ENCODE measurements at regions not wholly inside any gene's neighbourhood (a gene's known extent, or its start where the extent isn't known, plus 50 kb on each side); places are given as distances from the start of the nearest gene placed in this dataset.
A peak's percentile ranks its signal among the peaks of the same experiment; 100 is the strongest.

GRCh38 chr13:75050419-75051046, 431.4 kb downstream of the TBC1D4 start:
- DNase-seq (ENCODE audit: low spot score): no peak

DNA sequence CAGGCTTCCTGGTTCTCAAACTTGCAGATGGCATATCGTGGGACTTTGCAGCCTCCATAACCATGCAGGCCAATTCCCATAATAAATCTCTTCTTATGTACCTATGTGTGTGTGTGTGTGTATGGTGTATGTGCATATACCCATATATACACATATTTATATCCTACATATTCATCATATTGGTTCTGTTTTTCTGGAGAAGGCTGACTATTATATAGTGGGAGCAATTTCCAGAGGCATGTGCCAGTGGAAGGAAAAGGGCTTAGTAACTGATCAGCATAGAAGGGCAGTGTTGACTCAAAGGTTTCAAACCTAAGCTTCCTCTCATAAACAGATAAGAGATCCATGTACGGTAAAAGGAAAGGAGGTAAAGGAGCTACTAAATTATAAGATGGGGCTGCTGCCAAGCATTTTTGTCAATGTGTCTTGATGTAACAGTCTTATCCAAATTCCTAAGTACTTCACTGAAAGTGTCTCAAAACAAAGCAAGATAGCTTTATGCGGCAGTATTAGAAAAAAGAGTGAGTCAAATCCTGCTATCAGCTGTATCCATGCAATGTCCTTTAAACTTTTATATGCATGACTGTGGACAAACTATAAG, 432.1 kb downstream of the TBC1D4 start:
- no peak for DNase-seq (ENCODE audit: low spot score)

- DNase-seq (ENCODE audit: low spot score): no peak
Observed at GRCh38 chr13:75042807-75043206, 439.2 kb downstream of the TBC1D4 start.

- no peak for DNase-seq (ENCODE audit: low spot score)
Observed at GRCh38 chr13:75038393-75039113, 443.4 kb downstream of the TBC1D4 start.

DNA sequence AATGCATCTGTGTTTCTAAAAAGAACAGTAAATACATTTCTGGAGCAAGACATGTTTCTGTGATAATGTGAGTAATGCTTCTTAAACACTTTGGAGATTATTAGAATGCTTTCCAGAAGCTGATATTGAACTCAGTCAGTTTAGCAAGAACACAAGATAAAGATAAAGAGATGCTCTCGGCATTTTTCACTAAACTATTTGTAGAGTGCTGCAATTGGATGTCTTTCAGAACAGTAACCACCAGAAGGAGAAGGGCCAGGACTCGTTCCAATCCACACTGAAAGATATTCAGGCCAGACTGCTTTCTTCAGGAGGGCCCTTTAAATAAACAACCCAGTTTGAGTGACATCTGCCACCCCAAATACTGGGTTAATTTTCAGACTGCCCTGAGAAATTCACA, 456.0 kb downstream of the TBC1D4 start:
- DNase-seq (ENCODE audit: low spot score): no peak

DNA sequence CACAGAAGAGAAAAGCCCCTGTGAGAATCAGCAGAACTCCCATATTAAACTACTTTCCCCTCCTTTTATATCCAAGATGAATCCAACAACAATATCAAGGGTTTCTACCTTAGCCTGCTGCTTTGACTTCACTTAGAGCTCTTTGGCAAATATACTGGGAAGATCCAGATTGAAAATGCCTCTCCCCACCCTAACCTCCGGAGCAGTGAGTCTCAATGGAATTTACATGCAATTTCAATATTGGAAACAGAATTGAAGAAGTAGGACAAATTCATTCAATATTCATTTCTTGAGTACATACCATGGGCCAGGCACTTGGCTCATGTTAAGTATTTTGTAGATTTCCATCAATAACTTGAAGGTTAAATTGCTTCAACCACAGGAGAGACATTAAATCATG, 457.4 kb downstream of the TBC1D4 start:
- DNase-seq (ENCODE audit: low spot score): no peak

DNA sequence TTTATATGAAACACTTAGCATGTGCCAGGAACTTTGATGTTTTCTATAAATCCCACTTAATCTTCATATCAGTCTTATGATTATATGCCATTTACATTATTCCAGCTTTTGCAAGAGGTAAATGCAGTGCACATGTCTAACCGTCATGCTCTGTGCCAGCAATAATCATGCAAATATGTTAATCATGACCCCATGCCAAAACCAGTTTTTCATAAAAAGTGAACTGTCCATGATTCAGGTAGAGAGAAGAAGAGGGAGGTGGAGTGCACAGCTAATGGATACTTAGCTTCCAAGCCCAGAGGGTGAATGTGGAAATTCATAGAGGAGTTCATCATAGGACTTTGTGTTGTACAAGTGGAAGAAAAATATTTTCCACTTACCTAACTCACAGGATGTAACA, 458.4 kb downstream of the TBC1D4 start:
- no peak for DNase-seq (ENCODE audit: low spot score)

DNA sequence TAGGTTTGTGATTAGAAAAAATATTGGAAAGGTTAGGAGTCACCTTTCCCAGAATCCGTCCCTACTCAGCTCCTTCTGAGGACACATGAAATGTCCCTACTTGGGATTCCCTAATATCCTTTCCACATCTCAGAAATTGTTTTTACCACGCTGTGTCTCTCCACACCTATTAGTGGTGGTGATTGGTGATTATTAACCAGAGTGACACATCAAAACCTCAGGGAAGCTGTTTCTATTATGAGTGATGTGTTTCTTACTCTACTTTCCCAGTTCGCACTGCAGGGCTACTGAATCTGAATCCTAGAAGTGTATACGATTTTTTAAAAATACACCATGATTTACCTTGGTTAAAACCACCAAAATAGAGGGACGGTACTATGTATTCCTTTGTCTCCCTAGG, 460.8 kb downstream of the TBC1D4 start:
- no peak for DNase-seq (ENCODE audit: low spot score)

DNA sequence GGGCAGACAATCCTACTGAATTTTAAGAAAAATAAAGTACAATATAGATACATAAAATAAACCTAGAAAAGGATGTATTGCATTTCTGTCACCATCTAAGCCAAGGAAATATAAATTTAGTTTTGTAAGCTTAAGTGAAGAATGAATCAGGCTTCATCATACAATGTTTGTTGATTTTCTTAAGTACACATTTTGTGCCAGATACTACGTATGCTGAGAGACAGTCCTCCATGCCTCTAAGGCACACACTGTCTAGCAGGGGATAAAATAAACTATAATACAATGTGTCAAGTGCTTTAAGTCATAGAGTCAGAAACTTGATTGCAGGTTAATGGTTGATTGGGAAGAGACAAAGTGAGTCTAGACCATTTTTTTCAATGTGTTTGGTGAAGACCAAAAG, 465.7 kb downstream of the TBC1D4 start:
- DNase-seq (ENCODE audit: low spot score): no peak

DNA sequence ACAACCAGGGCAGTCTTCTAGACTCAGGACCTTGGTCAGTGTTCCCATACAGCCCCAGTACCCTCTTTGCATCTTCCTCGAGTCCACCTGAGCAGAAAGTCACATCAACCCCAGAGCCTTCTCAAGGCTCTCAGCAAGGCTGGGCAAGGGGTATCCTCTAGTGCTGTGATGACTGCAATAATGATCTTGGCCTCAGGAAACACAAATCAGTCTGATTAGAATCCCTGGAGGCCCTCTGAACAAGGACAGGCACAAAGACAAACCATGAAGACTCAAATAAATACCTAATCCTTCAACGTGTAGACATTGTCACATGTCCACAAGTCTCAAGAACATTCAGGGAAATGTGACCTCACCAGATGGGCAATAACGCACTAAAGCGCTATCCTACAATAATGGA, 468.2 kb downstream of the TBC1D4 start:
- no peak for DNase-seq (ENCODE audit: low spot score)

DNA sequence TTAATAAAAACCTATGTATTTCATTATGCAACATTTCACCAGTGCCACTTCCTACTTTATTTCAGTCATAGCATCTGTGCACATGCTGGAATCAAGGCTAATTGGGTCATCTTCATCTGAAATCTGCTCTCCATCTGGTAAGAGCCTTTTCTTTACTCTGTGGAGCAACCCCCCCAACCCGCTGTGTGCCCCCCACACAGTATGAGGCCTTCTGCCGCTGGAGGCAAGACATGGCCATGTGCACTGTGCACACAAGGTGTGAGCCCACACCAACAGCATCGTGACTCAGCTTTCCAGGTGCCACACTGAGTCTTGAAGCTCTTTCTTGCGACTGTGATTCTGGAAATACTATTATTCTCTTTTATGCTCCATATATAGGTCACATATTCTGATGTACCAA, 471.0 kb downstream of the TBC1D4 start:
- no peak for DNase-seq (ENCODE audit: low spot score)

DNA sequence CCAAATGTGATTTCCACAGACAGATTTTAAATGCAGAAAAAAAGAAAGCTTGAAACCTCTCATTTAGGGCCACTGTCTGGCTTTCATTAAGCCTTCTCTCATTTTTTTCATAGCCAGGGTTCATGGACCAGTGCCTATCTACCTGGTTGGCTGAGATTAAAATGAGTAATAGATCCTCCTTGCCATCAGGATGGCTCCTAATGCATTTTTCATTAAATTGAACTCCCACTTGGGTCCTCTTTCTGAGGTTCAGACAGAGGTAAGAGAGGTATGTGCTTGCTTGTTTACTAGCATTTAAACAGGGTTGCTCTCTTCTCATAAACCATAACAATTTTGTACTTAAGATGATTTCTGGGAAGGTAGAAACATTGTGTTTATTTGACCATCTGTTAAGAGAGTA, 473.0 kb downstream of the TBC1D4 start:
- DNase-seq (ENCODE audit: low spot score): no peak

GRCh38 chr13:74990992-74991391, 491.0 kb downstream of the TBC1D4 start:
- DNase-seq (ENCODE audit: low spot score): no peak

DNA sequence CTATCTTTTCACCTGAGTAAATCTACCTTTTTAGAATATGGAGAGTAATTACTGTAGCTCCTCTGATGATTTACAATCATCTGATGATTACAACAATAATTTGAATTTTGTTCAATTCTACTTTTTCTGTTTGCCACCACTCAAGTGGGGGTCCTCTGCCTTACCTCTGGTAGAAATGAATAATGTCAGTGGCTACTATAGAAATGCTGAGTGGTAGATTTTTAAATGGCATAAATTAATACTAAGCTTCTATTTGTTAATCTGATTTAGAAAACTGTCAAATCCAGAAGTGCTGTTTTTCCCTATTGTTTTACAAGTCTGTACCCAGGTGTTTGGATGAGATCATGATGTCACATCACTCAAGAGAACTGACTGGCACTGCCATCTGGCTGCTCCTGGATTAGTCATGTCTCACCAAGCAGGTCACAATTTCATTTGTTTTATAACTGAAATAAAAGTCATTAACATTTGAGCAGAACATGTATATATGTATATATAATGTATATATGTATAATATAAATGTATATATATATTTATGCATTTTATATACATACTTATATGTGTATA, 494.8 kb downstream of the TBC1D4 start:
- DNase-seq (ENCODE audit: low spot score): no peak

DNA sequence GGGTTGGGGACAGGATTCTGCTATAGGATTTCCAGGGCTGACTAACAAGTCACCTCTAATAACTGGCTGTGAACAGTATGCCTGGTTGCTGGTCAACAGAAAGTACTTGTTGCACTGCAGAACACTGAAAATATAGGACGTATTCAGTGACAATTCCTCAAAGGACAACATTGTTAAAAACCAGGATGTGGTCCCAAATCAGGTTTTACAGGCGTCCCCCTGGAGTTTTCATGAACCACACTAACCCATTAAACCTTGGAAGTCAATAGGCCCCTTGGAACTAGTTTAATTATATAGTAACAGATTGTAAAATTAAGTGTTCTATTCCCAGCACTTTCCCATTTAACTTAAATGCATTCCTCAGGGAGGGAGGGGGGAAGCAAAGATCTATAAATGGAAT, 495.4 kb downstream of the TBC1D4 start:
- no peak for DNase-seq (ENCODE audit: low spot score)

- DNase-seq (ENCODE audit: low spot score): no peak
Observed at GRCh38 chr13:74979703-74980102, 502.3 kb downstream of the TBC1D4 start.

DNA sequence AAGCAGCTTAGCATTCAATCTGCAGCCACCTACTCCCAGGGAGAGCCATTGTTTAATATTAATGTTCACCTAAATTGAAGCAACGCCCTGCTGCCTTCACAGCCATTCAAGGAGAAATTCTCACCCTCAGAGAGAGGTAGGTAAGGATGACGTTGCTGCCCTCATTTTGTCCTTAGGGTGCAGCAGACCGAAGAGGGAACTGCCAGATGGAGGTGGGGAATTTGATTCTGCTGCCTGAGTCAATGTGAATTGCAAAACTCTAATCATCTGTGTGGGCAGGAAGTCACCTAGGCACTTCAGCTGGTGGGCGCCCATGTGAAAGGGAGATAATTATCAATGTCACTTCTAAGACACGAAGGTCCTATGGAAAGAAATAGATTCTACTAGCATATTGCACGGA, 503.4 kb downstream of the TBC1D4 start:
- DNase-seq (ENCODE audit: low spot score): peak; percentile 10

- DNase-seq (ENCODE audit: low spot score): no peak
Observed at GRCh38 chr13:74977498-74977897, 504.5 kb downstream of the TBC1D4 start.

GRCh38 chr13:74975111-74975510, 506.9 kb downstream of the TBC1D4 start:
- no peak for DNase-seq (ENCODE audit: low spot score)

- no peak for DNase-seq (ENCODE audit: low spot score)
Observed at GRCh38 chr13:74973935-74974879, 507.8 kb downstream of the TBC1D4 start.

DNA sequence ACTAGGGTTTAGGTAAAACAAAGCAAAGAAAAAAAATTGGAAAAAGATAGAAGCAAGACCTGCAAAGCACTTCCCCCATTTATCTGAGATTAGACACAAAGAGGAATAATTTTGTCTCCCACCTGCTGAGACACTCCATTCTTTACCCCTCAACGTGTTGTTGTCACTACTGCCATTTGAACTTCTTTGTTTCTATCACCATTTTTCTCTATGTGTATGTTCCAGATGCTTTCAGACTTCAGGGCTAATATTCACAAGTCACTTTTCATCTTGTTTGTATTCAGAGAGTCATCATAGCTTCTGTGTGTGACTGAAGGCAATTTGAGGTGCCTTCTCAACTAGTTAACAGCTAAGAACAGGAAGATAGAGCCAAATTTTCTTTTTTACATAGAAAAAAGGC, 512.5 kb downstream of the TBC1D4 start:
- no peak for DNase-seq (ENCODE audit: low spot score)

- DNase-seq (ENCODE audit: low spot score): no peak
Observed at GRCh38 chr13:74966814-74967424, 515.0 kb downstream of the TBC1D4 start.

All from iPS-NIHi11 (cell line).